Panc1 (cell line): ENCODE measurements at regions not wholly inside any gene's neighbourhood (a gene's known extent, or its start where the extent isn't known, plus 50 kb on each side); places are given as distances from the start of the nearest gene placed in this dataset.

Source experiments
- POLR2AphosphoS5 ChIP-seq: IDR thresholded peaks from 2 replicates; pipeline ENCODE4 v1.6.1; 2012; ENCODE audit warnings: mild to moderate bottlenecking, low read depth, low read length, moderate library complexity
- SIN3A ChIP-seq: IDR thresholded peaks from 2 replicates; pipeline ENCODE4 v1.6.1; 2012; ENCODE audit warnings: low read depth, mild to moderate bottlenecking, low read length, moderate library complexity, borderline replicate concordance; ENCODE audit not compliant: insufficient read depth
- TCF7L2 ChIP-seq: IDR thresholded peaks from 2 replicates; pipeline ENCODE4 v1.6.1; 2011; ENCODE audit warnings: mild to moderate bottlenecking, low read depth, low read length, inconsistent platforms
- TF ChIP-seq, protein P1 (sequence below): fragments of 450-650 bp; IDR thresholded peaks from 2 replicates; pipeline ENCODE4 v1.5.1; 2017; ENCODE audit warnings: mild to moderate bottlenecking
- TF ChIP-seq, protein P2 (sequence below), 2 experiments: IDR thresholded peaks; 2 replicates each; pipeline ENCODE4 v1.6.1; 2011 to 2012; ENCODE audit warnings: low read depth in 2 of 2, control low read depth in 1 of 2, low read length in 1 of 2, mild to moderate bottlenecking in 1 of 2, moderate library complexity in 1 of 2; ENCODE audit not compliant: insufficient read depth in 1 of 2

DNA sequence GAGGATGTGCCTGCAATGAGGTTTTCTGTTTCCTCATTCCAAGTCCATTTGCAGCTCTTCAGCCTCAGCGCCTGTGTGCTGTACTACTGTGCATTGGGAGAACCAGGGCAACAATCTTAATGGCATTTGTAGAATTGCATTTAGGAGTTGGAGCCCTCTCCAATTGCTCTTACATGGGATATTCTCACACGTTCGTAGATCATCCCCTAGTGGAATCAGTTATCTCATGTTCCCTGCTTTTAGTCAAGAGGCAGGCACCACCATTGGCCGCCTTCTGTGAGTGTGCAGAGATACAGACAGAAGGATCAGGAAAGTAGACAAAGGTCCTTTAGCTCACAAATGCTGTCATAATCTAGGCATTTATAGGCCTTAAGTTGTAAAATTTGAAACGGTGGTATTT is 84.2 kb upstream of the RGS17 start:
- TF ChIP-seq POLR2AphosphoS5 (no peak), TCF7L2 (no peak), SIN3A (no peak)
- TF ChIP-seq, protein P1, sequence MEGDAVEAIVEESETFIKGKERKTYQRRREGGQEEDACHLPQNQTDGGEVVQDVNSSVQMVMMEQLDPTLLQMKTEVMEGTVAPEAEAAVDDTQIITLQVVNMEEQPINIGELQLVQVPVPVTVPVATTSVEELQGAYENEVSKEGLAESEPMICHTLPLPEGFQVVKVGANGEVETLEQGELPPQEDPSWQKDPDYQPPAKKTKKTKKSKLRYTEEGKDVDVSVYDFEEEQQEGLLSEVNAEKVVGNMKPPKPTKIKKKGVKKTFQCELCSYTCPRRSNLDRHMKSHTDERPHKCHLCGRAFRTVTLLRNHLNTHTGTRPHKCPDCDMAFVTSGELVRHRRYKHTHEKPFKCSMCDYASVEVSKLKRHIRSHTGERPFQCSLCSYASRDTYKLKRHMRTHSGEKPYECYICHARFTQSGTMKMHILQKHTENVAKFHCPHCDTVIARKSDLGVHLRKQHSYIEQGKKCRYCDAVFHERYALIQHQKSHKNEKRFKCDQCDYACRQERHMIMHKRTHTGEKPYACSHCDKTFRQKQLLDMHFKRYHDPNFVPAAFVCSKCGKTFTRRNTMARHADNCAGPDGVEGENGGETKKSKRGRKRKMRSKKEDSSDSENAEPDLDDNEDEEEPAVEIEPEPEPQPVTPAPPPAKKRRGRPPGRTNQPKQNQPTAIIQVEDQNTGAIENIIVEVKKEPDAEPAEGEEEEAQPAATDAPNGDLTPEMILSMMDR: peak; percentile 25
- TF ChIP-seq, protein P2, sequence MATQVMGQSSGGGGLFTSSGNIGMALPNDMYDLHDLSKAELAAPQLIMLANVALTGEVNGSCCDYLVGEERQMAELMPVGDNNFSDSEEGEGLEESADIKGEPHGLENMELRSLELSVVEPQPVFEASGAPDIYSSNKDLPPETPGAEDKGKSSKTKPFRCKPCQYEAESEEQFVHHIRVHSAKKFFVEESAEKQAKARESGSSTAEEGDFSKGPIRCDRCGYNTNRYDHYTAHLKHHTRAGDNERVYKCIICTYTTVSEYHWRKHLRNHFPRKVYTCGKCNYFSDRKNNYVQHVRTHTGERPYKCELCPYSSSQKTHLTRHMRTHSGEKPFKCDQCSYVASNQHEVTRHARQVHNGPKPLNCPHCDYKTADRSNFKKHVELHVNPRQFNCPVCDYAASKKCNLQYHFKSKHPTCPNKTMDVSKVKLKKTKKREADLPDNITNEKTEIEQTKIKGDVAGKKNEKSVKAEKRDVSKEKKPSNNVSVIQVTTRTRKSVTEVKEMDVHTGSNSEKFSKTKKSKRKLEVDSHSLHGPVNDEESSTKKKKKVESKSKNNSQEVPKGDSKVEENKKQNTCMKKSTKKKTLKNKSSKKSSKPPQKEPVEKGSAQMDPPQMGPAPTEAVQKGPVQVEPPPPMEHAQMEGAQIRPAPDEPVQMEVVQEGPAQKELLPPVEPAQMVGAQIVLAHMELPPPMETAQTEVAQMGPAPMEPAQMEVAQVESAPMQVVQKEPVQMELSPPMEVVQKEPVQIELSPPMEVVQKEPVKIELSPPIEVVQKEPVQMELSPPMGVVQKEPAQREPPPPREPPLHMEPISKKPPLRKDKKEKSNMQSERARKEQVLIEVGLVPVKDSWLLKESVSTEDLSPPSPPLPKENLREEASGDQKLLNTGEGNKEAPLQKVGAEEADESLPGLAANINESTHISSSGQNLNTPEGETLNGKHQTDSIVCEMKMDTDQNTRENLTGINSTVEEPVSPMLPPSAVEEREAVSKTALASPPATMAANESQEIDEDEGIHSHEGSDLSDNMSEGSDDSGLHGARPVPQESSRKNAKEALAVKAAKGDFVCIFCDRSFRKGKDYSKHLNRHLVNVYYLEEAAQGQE (IDR thresholded peaks at IDR 0.05; ENCODE audit: insufficient read depth in 1 of 2, low read depth in 2 of 2, low read length in 1 of 2): no peak
